ENCODE measurements at regions not wholly inside any gene's neighbourhood (a gene's known extent, or its start where the extent isn't known, plus 50 kb on each side); places are given as distances from the start of the nearest gene placed in this dataset.

- DNase-seq (no peak), ATAC-seq (no peak)
- Mint-ChIP-seq H3K4me1 (peaks cover 11 to 21% (median 17%) of the 10 kb centered on the region in 4 donors), H3K9me3 (no peaks in the 10 kb centered on the region), H3K27me3 (peaks cover 5 to 40% (median 21%) of the 10 kb centered on the region in 5 donors), H3K36me3 (no peaks in the 10 kb centered on the region), H3K27ac (no peak overlapping the region), H3K4me3 (no peak overlapping the region)
- POLR2A ChIA-PET = no interaction called here
Measured at GRCh38 chr13:105906746-105907145, 628.7 kb downstream of the EFNB2 start.

- H3K36me3 Mint-ChIP-seq = no peaks in the 10 kb centered on the region
- POLR2A ChIA-PET = no interaction called here
- H3K27ac Mint-ChIP-seq = no peak overlapping the region
- H3K9me3 Mint-ChIP-seq = no peaks in the 10 kb centered on the region
- peaks cover 9 to 16% (median 15%) of the 10 kb centered on the region in 4 donors for H3K4me1 Mint-ChIP-seq
- ATAC-seq (no peak), DNase-seq (no peak)
- peaks cover 0 to 30% (median 18%) of the 10 kb centered on the region in 5 donors for H3K27me3 Mint-ChIP-seq
- no peak overlapping the region for H3K4me3 Mint-ChIP-seq
Measured at GRCh38 chr13:105904034-105904742, 631.3 kb downstream of the EFNB2 start.

- no peaks in the 10 kb centered on the region for H3K36me3 Mint-ChIP-seq
- no peak overlapping the region for H3K27ac Mint-ChIP-seq
- H3K9me3 Mint-ChIP-seq = peaks cover 0 to 4% (median 0%) of the 10 kb centered on the region in 9 donors
- no peak for DNase-seq
- H3K27me3 Mint-ChIP-seq = peaks cover 0 to 30% (median 19%) of the 10 kb centered on the region in 5 donors
- no peak overlapping the region for H3K4me3 Mint-ChIP-seq
- POLR2A ChIA-PET = no interaction called here
- H3K4me1 Mint-ChIP-seq = no peaks in the 10 kb centered on the region
- ATAC-seq = no peak
Measured at GRCh38 chr13:105902396-105902795, 633.1 kb downstream of the EFNB2 start.

GRCh38 chr13:105897575-105897974, 637.9 kb downstream of the EFNB2 start:
- DNase-seq = no peak
- Mint-ChIP-seq H3K4me3 (no peak overlapping the region), H3K27ac (no peak overlapping the region), H3K36me3 (no peaks in the 10 kb centered on the region), H3K9me3 (peaks cover 0 to 4% (median 0%) of the 10 kb centered on the region in 9 donors), H3K4me1 (no peaks in the 10 kb centered on the region), H3K27me3 (peaks cover 0 to 12% (median 3%) of the 10 kb centered on the region in 5 donors)
- no peak for ATAC-seq
- POLR2A ChIA-PET = no interaction called here

- H3K36me3 Mint-ChIP-seq = no peaks in the 10 kb centered on the region
- no peak for ATAC-seq
- POLR2A ChIA-PET = no interaction called here
- H3K4me1 Mint-ChIP-seq = no peaks in the 10 kb centered on the region
- H3K4me3 Mint-ChIP-seq = no peak overlapping the region
- peaks cover 0 to 11% (median 0%) of the 10 kb centered on the region in 9 donors for H3K9me3 Mint-ChIP-seq
- no peak for DNase-seq
- no peak overlapping the region for H3K27ac Mint-ChIP-seq
- H3K27me3 Mint-ChIP-seq = peaks cover 0 to 19% (median 9%) of the 10 kb centered on the region in 5 donors
Measured at GRCh38 chr13:105894697-105895096, 640.8 kb downstream of the EFNB2 start.

GRCh38 chr13:105890509-105890908, 645.0 kb downstream of the EFNB2 start:
- no peak for DNase-seq
- Mint-ChIP-seq H3K36me3 (no peaks in the 10 kb centered on the region), H3K27me3 (peaks cover 0 to 15% (median 7%) of the 10 kb centered on the region in 5 donors), H3K4me1 (no peaks in the 10 kb centered on the region), H3K9me3 (peaks cover 0 to 19% (median 5%) of the 10 kb centered on the region in 9 donors), H3K4me3 (no peak overlapping the region), H3K27ac (no peak overlapping the region)
- POLR2A ChIA-PET = no interaction called here
- no peak for ATAC-seq

- DNase-seq (no peak), ATAC-seq (no peak)
- Mint-ChIP-seq H3K9me3 (peaks cover 0 to 4% (median 0%) of the 10 kb centered on the region in 9 donors), H3K36me3 (no peaks in the 10 kb centered on the region), H3K4me1 (no peaks in the 10 kb centered on the region), H3K4me3 (no peak overlapping the region), H3K27ac (no peak overlapping the region), H3K27me3 (peaks cover 0 to 4% (median 3%) of the 10 kb centered on the region in 5 donors)
- POLR2A ChIA-PET = no interaction called here
Measured at GRCh38 chr13:105878119-105878700, 657.3 kb downstream of the EFNB2 start.

GRCh38 chr13:105874814-105875213, 660.6 kb downstream of the EFNB2 start:
- POLR2A ChIA-PET = no interaction called here
- H3K36me3 Mint-ChIP-seq = no peaks in the 10 kb centered on the region
- DNase-seq (no peak), ATAC-seq (no peak)
- H3K4me1 Mint-ChIP-seq = no peaks in the 10 kb centered on the region
- no peak overlapping the region for H3K4me3 Mint-ChIP-seq
- peaks cover 0 to 9% (median 0%) of the 10 kb centered on the region in 9 donors for H3K9me3 Mint-ChIP-seq
- H3K27me3 Mint-ChIP-seq = peaks cover 0 to 6% (median 3%) of the 10 kb centered on the region in 5 donors
- no peak overlapping the region for H3K27ac Mint-ChIP-seq

GRCh38 chr13:105871768-105872167, 663.7 kb downstream of the EFNB2 start:
- H3K9me3 Mint-ChIP-seq = peaks cover 0 to 9% (median 0%) of the 10 kb centered on the region in 9 donors
- no peaks in the 10 kb centered on the region for H3K4me1 Mint-ChIP-seq
- POLR2A ChIA-PET = no interaction called here
- no peaks in the 10 kb centered on the region for H3K36me3 Mint-ChIP-seq
- peaks cover 0 to 6% (median 0%) of the 10 kb centered on the region in 5 donors for H3K27me3 Mint-ChIP-seq
- H3K27ac Mint-ChIP-seq = no peak overlapping the region
- no peak for ATAC-seq
- H3K4me3 Mint-ChIP-seq = no peak overlapping the region
- no peak for DNase-seq

GRCh38 chr13:105871326-105871725, 664.1 kb downstream of the EFNB2 start:
- no peak overlapping the region for H3K27ac Mint-ChIP-seq
- no peak for ATAC-seq
- H3K9me3 Mint-ChIP-seq = peaks cover 0 to 9% (median 0%) of the 10 kb centered on the region in 9 donors
- no peaks in the 10 kb centered on the region for H3K4me1 Mint-ChIP-seq
- peaks cover 0 to 6% (median 0%) of the 10 kb centered on the region in 5 donors for H3K27me3 Mint-ChIP-seq
- POLR2A ChIA-PET = no interaction called here
- H3K36me3 Mint-ChIP-seq = no peaks in the 10 kb centered on the region
- DNase-seq = no peak
- H3K4me3 Mint-ChIP-seq = no peak overlapping the region

GRCh38 chr13:105863300-105863920, 672.1 kb downstream of the EFNB2 start:
- no peaks in the 10 kb centered on the region for H3K36me3 Mint-ChIP-seq
- no peak overlapping the region for H3K27ac Mint-ChIP-seq
- no peaks in the 10 kb centered on the region for H3K27me3 Mint-ChIP-seq
- POLR2A ChIA-PET = no interaction called here
- no peak for ATAC-seq
- H3K4me3 Mint-ChIP-seq = no peak overlapping the region
- peaks cover 0 to 3% (median 0%) of the 10 kb centered on the region in 9 donors for H3K9me3 Mint-ChIP-seq
- H3K4me1 Mint-ChIP-seq = no peaks in the 10 kb centered on the region
- no peak for DNase-seq

- no peaks in the 10 kb centered on the region for H3K36me3 Mint-ChIP-seq
- H3K27me3 Mint-ChIP-seq = peaks cover 0 to 22% (median 0%) of the 10 kb centered on the region in 5 donors
- POLR2A ChIA-PET = no interaction called here
- DNase-seq (no peak), ATAC-seq (no peak)
- no peaks in the 10 kb centered on the region for H3K9me3 Mint-ChIP-seq
- H3K4me1 Mint-ChIP-seq = no peaks in the 10 kb centered on the region
- no peak overlapping the region for H3K4me3 Mint-ChIP-seq
- no peak overlapping the region for H3K27ac Mint-ChIP-seq
Measured at GRCh38 chr13:105848494-105848893, 687.0 kb downstream of the EFNB2 start.

GRCh38 chr13:105847527-105848291, 687.8 kb downstream of the EFNB2 start:
- Mint-ChIP-seq H3K4me1 (no peaks in the 10 kb centered on the region), H3K27me3 (peaks cover 0 to 22% (median 0%) of the 10 kb centered on the region in 5 donors), H3K36me3 (no peaks in the 10 kb centered on the region), H3K27ac (no peak overlapping the region), H3K9me3 (no peaks in the 10 kb centered on the region), H3K4me3 (no peak overlapping the region)
- no peak for DNase-seq
- ATAC-seq = no peak
- POLR2A ChIA-PET = no interaction called here

Measured in naive thymus-derived CD8-positive, alpha-beta T cell (primary cell).